Vagina (tissue), 2 donors: ENCODE measurements at regions not wholly inside any gene's neighbourhood (a gene's known extent, or its start where the extent isn't known, plus 50 kb on each side); places are given as distances from the start of the nearest gene placed in this dataset.
"Not testable (repeated sequence)": the region's sequence is repeated elsewhere in the genome, so short reads cannot be mapped to it uniquely, and the experiment has no call there.

Source experiments
- POLR2A ChIP-seq, 2 donors: fragments of 450-650 bp; IDR thresholded peaks; one replicate each; pipeline ENCODE4 v1.6.1; 2017; ENCODE audit warnings: antibody characterized with exemption in 2 of 2, mild to moderate bottlenecking in 2 of 2, moderate library complexity in 2 of 2
- TF ChIP-seq, protein P1 (sequence below), 3 experiments: fragments of 450-650 bp in 2 of 3; fragments of 200-600 bp in 1 of 3; sonication (generic) in 1 of 3; IDR thresholded peaks; one replicate each; pipeline ENCODE4 v1.5.1; 2017 to 2019; ENCODE audit warnings: antibody characterized with exemption in 3 of 3, mild to moderate bottlenecking in 2 of 3, moderate library complexity in 2 of 3

DNA sequence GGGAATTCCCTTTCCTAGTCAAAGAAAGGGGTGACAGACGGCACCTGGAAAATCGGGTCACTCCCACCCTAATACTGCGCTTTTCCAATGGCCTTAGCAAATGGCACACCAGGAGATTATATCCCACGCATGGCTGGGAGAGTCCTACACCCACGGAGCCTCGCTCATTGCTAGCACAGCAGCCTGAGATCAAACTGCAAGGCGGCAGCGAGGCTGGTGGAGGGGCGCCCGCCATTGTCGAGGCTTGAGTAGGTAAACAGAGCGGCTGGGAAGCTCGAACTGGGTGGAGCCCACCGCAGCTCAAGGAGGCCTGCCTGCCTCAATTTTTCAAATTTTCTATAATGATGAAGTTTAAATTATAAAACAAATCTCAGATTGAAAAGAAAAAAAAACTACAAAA lies 522.7 kb upstream of the HS3ST5 start:
- TF ChIP-seq, protein P1, sequence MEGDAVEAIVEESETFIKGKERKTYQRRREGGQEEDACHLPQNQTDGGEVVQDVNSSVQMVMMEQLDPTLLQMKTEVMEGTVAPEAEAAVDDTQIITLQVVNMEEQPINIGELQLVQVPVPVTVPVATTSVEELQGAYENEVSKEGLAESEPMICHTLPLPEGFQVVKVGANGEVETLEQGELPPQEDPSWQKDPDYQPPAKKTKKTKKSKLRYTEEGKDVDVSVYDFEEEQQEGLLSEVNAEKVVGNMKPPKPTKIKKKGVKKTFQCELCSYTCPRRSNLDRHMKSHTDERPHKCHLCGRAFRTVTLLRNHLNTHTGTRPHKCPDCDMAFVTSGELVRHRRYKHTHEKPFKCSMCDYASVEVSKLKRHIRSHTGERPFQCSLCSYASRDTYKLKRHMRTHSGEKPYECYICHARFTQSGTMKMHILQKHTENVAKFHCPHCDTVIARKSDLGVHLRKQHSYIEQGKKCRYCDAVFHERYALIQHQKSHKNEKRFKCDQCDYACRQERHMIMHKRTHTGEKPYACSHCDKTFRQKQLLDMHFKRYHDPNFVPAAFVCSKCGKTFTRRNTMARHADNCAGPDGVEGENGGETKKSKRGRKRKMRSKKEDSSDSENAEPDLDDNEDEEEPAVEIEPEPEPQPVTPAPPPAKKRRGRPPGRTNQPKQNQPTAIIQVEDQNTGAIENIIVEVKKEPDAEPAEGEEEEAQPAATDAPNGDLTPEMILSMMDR (IDR thresholded peaks at IDR 0.05) = not testable (repeated sequence)
- not testable (repeated sequence) for TF ChIP-seq POLR2A (IDR thresholded peaks at IDR 0.05)
